ENCODE measurements at regions not wholly inside any gene's neighbourhood (a gene's known extent, or its start where the extent isn't known, plus 50 kb on each side); places are given as distances from the start of the nearest gene placed in this dataset.

DNA sequence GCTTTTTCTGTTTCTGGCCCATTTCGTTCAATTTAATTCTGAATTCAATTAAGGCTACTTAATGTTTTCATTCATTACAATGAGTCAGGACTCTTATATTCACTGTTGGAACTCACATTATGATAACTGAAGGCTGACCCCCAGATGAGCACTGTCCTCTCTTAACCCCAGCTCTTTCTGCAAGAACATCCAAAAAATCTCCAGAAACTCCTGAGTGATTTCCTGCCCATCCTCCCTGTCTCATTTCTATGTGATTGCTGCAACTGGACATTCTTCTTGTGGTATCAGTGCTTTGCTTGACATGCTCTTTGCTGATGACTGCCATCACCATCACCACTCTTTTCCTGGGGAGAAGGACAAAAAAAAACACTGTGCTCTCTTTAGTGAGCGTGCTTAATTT lies 240.3 kb downstream of the SPRY2 start:
- POLR2A ChIA-PET = no interaction called here
- TF ChIP-seq FOXK2 (IDR thresholded peaks at IDR 0.05) = no peak
- TF ChIP-seq NFRKB (IDR thresholded peaks at IDR 0.05) = no peak
- no peak for TF ChIP-seq SUZ12 (IDR thresholded peaks at IDR 0.05)
- no peak for TF ChIP-seq ZNF384 (IDR thresholded peaks at IDR 0.05)
- TF ChIP-seq HDGF (IDR thresholded peaks at IDR 0.05; ENCODE audit: borderline replicate concordance) = no peak
- TF ChIP-seq, protein P1, sequence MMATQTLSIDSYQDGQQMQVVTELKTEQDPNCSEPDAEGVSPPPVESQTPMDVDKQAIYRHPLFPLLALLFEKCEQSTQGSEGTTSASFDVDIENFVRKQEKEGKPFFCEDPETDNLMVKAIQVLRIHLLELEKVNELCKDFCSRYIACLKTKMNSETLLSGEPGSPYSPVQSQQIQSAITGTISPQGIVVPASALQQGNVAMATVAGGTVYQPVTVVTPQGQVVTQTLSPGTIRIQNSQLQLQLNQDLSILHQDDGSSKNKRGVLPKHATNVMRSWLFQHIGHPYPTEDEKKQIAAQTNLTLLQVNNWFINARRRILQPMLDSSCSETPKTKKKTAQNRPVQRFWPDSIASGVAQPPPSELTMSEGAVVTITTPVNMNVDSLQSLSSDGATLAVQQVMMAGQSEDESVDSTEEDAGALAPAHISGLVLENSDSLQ (IDR thresholded peaks at IDR 0.05) = no peak
- TF ChIP-seq BHLHE40 (IDR thresholded peaks at IDR 0.05; ENCODE audit: borderline replicate concordance) = no peak
- no peak for TF ChIP-seq ARNT (IDR thresholded peaks at IDR 0.05)
- TF ChIP-seq L3MBTL2 (conservative IDR thresholded peaks at IDR 0.05) = no peak
- TF ChIP-seq TARDBP (IDR thresholded peaks at IDR 0.05) = no peak
- TF ChIP-seq LEF1 (IDR thresholded peaks at IDR 0.05; ENCODE audit: borderline replicate concordance) = no peak
- no peak for TF ChIP-seq SP1 (IDR thresholded peaks at IDR 0.05)
- no peak for TF ChIP-seq ELF4 (IDR thresholded peaks at IDR 0.05)
- TF ChIP-seq CTBP1 (IDR thresholded peaks at IDR 0.05; ENCODE audit: borderline replicate concordance) = no peak
- no peak for TF ChIP-seq FOXM1 (IDR thresholded peaks at IDR 0.05; ENCODE audit: borderline replicate concordance)
- TF ChIP-seq FOXA1 (IDR thresholded peaks at IDR 0.05) = no peak
- CTCF ChIA-PET = interaction anchor here (0.5 kb wide), 1 partner anchor 771 kb away, joined by 5 read pairs; no protein-coding TSS in a partner anchor
- DNase-seq (ENCODE audit: extremely low spot score) = no peak

DNA sequence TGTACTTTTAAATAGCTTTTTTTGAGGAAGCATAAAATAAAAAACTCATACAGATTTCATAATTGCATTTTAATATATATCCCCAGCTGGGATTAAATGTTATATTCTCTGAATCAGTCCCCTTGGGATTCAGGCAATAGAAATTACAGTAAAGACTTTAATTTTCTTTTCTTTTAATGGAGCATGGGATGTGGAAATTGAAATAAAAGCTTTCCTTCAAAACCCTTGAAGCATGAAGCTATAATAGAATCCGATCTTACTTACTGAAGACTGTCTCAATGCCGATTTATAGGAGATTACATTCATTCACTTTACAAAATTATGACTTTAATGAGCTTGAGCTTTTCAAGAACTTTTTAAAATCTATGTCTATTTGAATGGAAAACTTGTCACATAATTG lies 243.4 kb downstream of the SPRY2 start:
- no peak for TF ChIP-seq TARDBP (IDR thresholded peaks at IDR 0.05)
- TF ChIP-seq ZNF384 (IDR thresholded peaks at IDR 0.05) = no peak
- no peak for TF ChIP-seq SUZ12 (IDR thresholded peaks at IDR 0.05)
- no peak for TF ChIP-seq CTBP1 (IDR thresholded peaks at IDR 0.05; ENCODE audit: borderline replicate concordance)
- no peak for TF ChIP-seq ARNT (IDR thresholded peaks at IDR 0.05)
- TF ChIP-seq, protein P1 (IDR thresholded peaks at IDR 0.05) = no peak
- no peak for TF ChIP-seq ELF4 (IDR thresholded peaks at IDR 0.05)
- no peak for TF ChIP-seq HDGF (IDR thresholded peaks at IDR 0.05; ENCODE audit: borderline replicate concordance)
- no peak for TF ChIP-seq NFRKB (IDR thresholded peaks at IDR 0.05)
- TF ChIP-seq FOXA1 (IDR thresholded peaks at IDR 0.05) = no peak
- no peak for TF ChIP-seq LEF1 (IDR thresholded peaks at IDR 0.05; ENCODE audit: borderline replicate concordance)
- TF ChIP-seq FOXM1 (IDR thresholded peaks at IDR 0.05; ENCODE audit: borderline replicate concordance) = no peak
- TF ChIP-seq FOXK2 (IDR thresholded peaks at IDR 0.05) = no peak
- no peak for TF ChIP-seq BHLHE40 (IDR thresholded peaks at IDR 0.05; ENCODE audit: borderline replicate concordance)
- no peak for TF ChIP-seq L3MBTL2 (conservative IDR thresholded peaks at IDR 0.05)
- ChIA-PET POLR2A (no interaction called here), CTCF (interaction anchor here (0.6 to 0.8 kb wide), 2 partner anchors 12 to 419 kb away, joined by 3 to 4 read pairs; no protein-coding TSS in a partner anchor)
- no peak for DNase-seq (ENCODE audit: extremely low spot score)

DNA sequence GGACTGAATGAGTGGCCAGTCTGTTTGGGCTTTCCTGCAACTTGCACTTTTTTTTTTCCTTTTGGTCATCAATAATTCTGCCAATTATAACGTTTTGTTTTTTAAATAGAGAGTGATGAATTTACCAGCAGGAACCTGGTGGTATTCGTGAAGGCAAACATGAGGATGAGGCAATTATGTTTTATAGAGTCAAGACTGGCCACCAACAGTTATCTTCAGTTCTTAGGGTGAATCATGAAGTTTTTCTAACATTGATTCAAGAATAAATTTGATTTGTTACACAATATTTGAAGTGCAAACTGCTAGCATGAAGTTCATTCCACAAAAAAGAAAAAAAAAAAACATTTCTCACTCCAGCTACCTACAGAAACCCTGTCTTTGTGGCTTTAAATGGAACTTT lies 244.5 kb downstream of the SPRY2 start:
- ChIA-PET CTCF (no interaction called here), POLR2A (no interaction called here)
- no peak for TF ChIP-seq TARDBP (IDR thresholded peaks at IDR 0.05)
- no peak for TF ChIP-seq LEF1 (IDR thresholded peaks at IDR 0.05; ENCODE audit: borderline replicate concordance)
- TF ChIP-seq FOXM1 (IDR thresholded peaks at IDR 0.05; ENCODE audit: borderline replicate concordance) = no peak
- TF ChIP-seq, protein P1 (IDR thresholded peaks at IDR 0.05) = no peak
- no peak for TF ChIP-seq SUZ12 (IDR thresholded peaks at IDR 0.05)
- TF ChIP-seq SP1 (IDR thresholded peaks at IDR 0.05) = no peak
- no peak for DNase-seq (ENCODE audit: extremely low spot score)

DNA sequence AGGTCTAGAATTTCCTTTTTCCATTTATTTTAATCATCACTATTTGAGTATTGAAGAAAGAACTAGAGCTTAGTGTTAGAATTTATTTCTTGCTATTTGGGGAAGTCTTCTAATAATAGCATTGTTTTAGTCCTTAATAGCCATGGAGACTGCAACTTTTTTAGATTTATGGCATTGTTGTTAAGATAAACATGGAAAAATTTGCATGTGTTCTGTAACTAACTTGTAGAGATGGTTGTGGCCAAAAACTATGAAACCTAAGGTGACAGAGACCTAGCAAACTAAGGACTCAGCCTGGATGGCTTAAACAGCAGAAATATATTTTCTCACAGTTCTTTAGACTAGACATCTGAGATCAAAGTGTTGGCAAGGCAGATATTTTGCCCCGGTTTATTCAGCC lies 246.4 kb downstream of the SPRY2 start:
- POLR2A ChIA-PET = no interaction called here
- TF ChIP-seq L3MBTL2 (conservative IDR thresholded peaks at IDR 0.05) = no peak
- TF ChIP-seq, protein P1 (IDR thresholded peaks at IDR 0.05) = no peak
- TF ChIP-seq LEF1 (IDR thresholded peaks at IDR 0.05; ENCODE audit: borderline replicate concordance) = no peak
- no peak for TF ChIP-seq NFRKB (IDR thresholded peaks at IDR 0.05)
- no peak for TF ChIP-seq ARNT (IDR thresholded peaks at IDR 0.05)
- no peak for TF ChIP-seq CTBP1 (IDR thresholded peaks at IDR 0.05; ENCODE audit: borderline replicate concordance)
- no peak for TF ChIP-seq FOXM1 (IDR thresholded peaks at IDR 0.05; ENCODE audit: borderline replicate concordance)
- no peak for TF ChIP-seq BHLHE40 (IDR thresholded peaks at IDR 0.05; ENCODE audit: borderline replicate concordance)
- TF ChIP-seq SUZ12 (IDR thresholded peaks at IDR 0.05) = no peak
- TF ChIP-seq SP1 (IDR thresholded peaks at IDR 0.05) = no peak
- DNase-seq (ENCODE audit: extremely low spot score) = no peak
- CTCF ChIA-PET = no interaction called here

DNA sequence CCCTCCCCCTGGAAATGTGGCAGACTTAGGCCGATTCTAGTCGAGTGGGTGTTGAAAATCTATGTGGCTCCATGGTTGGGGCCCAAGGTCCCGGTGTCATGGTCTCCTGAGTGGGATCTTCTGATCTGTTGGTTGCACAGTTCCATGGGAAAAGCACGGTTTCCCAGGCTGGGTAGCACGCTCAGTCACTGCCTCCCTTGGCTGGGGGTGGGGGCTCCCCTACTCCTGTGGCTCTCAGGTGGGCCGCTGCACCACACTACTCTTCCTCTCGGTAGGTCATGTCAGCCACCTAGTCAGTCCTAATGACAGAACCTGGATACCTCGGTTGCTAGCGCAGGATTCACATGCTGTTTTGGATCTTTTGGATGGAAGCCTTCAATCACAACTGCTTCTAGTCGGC lies 247.0 kb downstream of the SPRY2 start:
- ChIA-PET CTCF (no interaction called here), POLR2A (no interaction called here)
- TF ChIP-seq ARNT (IDR thresholded peaks at IDR 0.05) (no peak), FOXM1 (IDR thresholded peaks at IDR 0.05; ENCODE audit: borderline replicate concordance) (no peak), CTBP1 (IDR thresholded peaks at IDR 0.05; ENCODE audit: borderline replicate concordance) (no peak), HDGF (IDR thresholded peaks at IDR 0.05; ENCODE audit: borderline replicate concordance) (no peak), ZNF384 (IDR thresholded peaks at IDR 0.05) (no peak), FOXA1 (IDR thresholded peaks at IDR 0.05) (no peak), L3MBTL2 (conservative IDR thresholded peaks at IDR 0.05) (no peak), TARDBP (IDR thresholded peaks at IDR 0.05) (no peak), ELF4 (IDR thresholded peaks at IDR 0.05) (no peak), SP1 (IDR thresholded peaks at IDR 0.05) (no peak), FOXK2 (IDR thresholded peaks at IDR 0.05) (no peak), BHLHE40 (IDR thresholded peaks at IDR 0.05; ENCODE audit: borderline replicate concordance) (no peak), NFRKB (IDR thresholded peaks at IDR 0.05) (no peak), LEF1 (IDR thresholded peaks at IDR 0.05; ENCODE audit: borderline replicate concordance) (no peak), SUZ12 (IDR thresholded peaks at IDR 0.05) (no peak)
- TF ChIP-seq, protein P1 (IDR thresholded peaks at IDR 0.05) = no peak
- no peak for DNase-seq (ENCODE audit: extremely low spot score)
